SU-DHL-6 (cell line): ENCODE measurements at regions not wholly inside any gene's neighbourhood (a gene's known extent, or its start where the extent isn't known, plus 50 kb on each side); places are given as distances from the start of the nearest gene placed in this dataset.

Experiments used
- CTCF ChIP-seq: fragments of 200-600 bp; sonication (generic); IDR thresholded peaks from one replicate; pipeline ENCODE4 v1.5.1; 2017; ENCODE audit warnings: antibody characterized with exemption, mild to moderate bottlenecking, low read length, moderate library complexity; ENCODE audit not compliant: insufficient read depth, poor library complexity, severe bottlenecking
- EZH2phosphoT487 ChIP-seq: fragments of 200-600 bp; sonication (generic), shearing (Covaris generic); conservative IDR thresholded peaks from 2 replicates; pipeline ENCODE4 v1.6.1; 2018; ENCODE audit warnings: mild to moderate bottlenecking, antibody characterized with exemption, low read length, moderate library complexity, mixed read lengths

DNA sequence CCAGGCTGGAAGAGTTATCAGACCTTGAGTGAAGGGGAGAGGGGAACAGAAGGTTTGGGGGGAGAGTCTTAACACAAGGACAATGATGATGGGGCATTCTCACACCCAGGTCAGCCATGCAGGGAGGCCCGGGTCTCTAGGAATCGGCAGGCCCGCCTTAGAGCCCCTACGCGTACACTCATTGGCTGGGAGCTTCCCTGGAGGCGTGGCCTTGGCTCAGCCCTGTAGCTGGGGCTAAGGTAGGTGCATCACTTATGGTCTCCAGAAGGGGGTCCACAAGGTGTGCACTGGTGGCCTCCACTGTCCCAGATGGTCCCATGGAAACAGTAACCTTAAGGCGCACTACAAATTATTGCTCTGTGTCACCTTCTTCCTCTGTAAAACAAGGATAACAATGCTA, 660.1 kb downstream of the MED13L start:
- TF ChIP-seq CTCF (no peak), EZH2phosphoT487 (no peak)
